Upper lobe of right lung (tissue), 1 donor: ENCODE measurements at regions not wholly inside any gene's neighbourhood (a gene's known extent, or its start where the extent isn't known, plus 50 kb on each side); places are given as distances from the start of the nearest gene placed in this dataset.

Source experiments
- ATAC-seq: fragments of 200-7000 bp; cut with Tn5 transposase; one replicate; pipeline ENCODE4 v1.9.1; 2020; ENCODE audit warnings: mild to moderate bottlenecking, moderate library complexity
- DNase-seq: peaks from one replicate; pipeline ENCODE4 v3.0.0-alpha.2; 2020
- H3K27ac ChIP-seq: fragments of 200-600 bp; one replicate; pipeline ENCODE4 v1.8.0; 2022
- H3K27me3 ChIP-seq: fragments of 200-600 bp; one replicate; pipeline ENCODE4 v1.8.0; 2022; ENCODE audit warnings: mild to moderate bottlenecking
- H3K36me3 ChIP-seq: fragments of 200-600 bp; one replicate; pipeline ENCODE4 v1.8.0; 2022
- H3K4me1 ChIP-seq: fragments of 200-600 bp; one replicate; pipeline ENCODE4 v1.8.0; 2022
- H3K4me3 ChIP-seq: fragments of 200-600 bp; one replicate; pipeline ENCODE4 v1.8.0; 2022; ENCODE audit warnings: mild to moderate bottlenecking
- H3K9me3 ChIP-seq: fragments of 200-600 bp; one replicate; pipeline ENCODE4 v1.8.0; 2022
- intact Hi-C: fragments of 100-400 bp; cut with DNase I; formaldehyde crosslinking; loops from one replicate; pipeline ENCODE4 v1.11.0; 2022
- TF ChIP-seq, protein P1 (sequence below): fragments of 200-600 bp; IDR thresholded peaks from one replicate; pipeline ENCODE4 v1.8.0; 2022; ENCODE audit warnings: antibody characterized with exemption
- donor health status: DM: no; HTN: yes; CAD: no; lungs with severe emphysema.

DNA sequence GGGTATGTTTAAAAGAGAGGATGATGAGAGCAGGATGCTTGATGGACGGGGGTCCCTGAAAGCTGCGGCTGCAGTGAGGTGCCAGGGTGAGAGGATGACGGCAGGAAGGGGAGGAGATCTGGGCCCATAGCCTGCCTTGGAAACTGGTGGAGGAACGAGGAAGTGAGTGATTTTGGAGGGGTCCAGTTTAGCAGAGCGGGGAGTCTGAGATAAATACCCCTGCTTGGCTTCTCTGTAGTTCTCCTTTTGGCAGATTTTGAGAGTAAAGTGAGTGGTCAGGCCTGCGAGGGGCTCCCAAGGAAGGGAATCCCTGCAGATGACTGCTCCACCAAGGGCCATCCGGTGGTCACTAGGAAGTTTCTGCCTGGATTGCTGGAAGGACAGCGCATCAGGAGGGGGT, 98.5 kb upstream of the PTCH1 start:
- DNase-seq (no peak), ATAC-seq (no peak)
- Histone ChIP-seq H3K36me3 (no peaks in the 10 kb centered on the region), H3K27me3 (no peaks in the 10 kb centered on the region), H3K4me1 (no peaks in the 10 kb centered on the region), H3K4me3 (no peak overlapping the region), H3K27ac (no peak overlapping the region), H3K9me3 (no peaks in the 10 kb centered on the region)
- intact Hi-C loops, result no loop called here
- TF ChIP-seq, protein P1, sequence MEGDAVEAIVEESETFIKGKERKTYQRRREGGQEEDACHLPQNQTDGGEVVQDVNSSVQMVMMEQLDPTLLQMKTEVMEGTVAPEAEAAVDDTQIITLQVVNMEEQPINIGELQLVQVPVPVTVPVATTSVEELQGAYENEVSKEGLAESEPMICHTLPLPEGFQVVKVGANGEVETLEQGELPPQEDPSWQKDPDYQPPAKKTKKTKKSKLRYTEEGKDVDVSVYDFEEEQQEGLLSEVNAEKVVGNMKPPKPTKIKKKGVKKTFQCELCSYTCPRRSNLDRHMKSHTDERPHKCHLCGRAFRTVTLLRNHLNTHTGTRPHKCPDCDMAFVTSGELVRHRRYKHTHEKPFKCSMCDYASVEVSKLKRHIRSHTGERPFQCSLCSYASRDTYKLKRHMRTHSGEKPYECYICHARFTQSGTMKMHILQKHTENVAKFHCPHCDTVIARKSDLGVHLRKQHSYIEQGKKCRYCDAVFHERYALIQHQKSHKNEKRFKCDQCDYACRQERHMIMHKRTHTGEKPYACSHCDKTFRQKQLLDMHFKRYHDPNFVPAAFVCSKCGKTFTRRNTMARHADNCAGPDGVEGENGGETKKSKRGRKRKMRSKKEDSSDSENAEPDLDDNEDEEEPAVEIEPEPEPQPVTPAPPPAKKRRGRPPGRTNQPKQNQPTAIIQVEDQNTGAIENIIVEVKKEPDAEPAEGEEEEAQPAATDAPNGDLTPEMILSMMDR, result no peak

DNA sequence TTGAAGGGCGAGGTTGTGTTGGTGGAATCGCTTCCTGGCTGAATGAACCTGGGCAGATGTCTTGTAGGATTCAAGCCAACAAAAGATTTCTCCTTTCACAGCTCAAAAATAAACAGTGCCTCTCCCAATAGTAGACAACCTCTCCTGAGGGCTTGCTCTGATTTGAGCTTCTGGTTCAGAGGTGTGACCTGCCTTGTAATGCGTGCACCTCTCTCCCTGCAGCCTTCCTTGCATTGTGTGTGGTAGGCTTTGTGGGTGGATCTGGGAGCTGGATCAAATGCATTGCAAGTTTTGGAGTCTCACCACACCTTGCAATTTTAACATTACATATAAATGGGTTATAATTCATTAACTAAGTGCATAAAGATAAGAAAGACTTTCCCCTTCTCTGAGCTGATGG, 96.9 kb upstream of the PTCH1 start:
- intact Hi-C loops, result no loop called here
- no peaks in the 10 kb centered on the region for H3K27me3 ChIP-seq
- no peak overlapping the region for H3K4me3 ChIP-seq
- TF ChIP-seq, protein P1, result no peak
- no peaks in the 10 kb centered on the region for H3K36me3 ChIP-seq
- no peak overlapping the region for H3K27ac ChIP-seq
- H3K9me3 ChIP-seq, result no peaks in the 10 kb centered on the region
- H3K4me1 ChIP-seq, result no peaks in the 10 kb centered on the region
- DNase-seq, result no peak
- ATAC-seq, result no peak

DNA sequence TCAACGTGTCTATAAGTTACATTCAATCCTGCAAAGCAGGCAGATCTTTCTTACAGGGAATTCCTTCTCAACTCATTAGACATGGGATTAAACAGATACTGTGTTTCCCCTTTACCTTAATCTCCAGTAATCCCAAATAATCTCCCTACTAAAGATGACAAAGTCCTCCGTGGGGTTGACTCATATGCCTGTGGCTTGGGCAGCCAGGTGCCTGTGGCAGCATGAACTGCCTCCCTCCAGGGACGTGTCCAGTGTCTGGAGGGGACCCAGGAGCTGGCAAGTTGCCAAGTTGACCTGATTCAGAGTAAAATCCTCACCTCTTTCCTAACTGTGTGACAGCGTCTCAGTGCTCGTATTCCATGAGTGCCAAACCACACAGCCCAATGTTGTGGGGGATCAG, 94.6 kb upstream of the PTCH1 start:
- Histone ChIP-seq H3K27ac (no peak overlapping the region), H3K9me3 (no peaks in the 10 kb centered on the region), H3K27me3 (no peaks in the 10 kb centered on the region), H3K36me3 (no peaks in the 10 kb centered on the region), H3K4me1 (no peaks in the 10 kb centered on the region), H3K4me3 (no peak overlapping the region)
- ATAC-seq, result no peak
- TF ChIP-seq, protein P1, result no peak
- DNase-seq, result no peak
- intact Hi-C loops, result no loop called here

DNA sequence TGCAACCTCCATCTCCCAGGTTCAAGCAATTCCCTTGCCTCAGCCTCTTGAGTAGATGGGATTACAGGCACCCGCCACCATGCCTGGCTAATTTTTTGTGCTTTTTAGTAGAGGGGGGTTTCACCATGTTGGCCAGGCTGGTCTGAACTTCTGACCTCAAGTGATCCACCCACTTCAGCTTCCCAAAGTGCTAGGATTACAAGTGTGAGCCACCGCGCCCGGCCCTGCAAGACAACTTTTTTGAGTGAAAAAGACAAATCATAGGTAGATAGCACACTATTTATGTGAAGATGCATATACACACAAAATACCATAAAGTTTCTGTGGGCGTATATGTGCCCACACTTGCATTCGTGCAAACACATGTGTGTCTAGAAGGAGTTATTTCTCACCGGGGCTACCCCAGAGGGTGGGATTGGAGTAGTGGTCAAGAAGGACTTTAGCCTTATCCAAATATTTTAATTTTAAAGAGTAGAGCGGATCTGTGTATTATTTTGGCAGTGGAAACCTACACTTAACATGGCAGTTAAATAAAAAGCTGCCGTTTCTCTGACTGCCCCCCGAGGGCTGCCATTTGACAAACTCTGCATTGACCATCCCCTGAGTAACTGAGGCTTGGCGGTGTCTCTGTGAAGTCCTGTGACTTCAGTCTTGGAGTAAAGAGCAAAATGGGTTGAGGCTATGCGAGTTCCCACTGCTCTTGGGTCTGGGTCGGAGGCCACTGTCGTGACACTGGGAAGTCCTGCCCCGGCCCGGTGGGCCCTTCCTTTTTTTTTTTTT, 93.4 kb upstream of the PTCH1 start:
- ATAC-seq, result no peak

DNA sequence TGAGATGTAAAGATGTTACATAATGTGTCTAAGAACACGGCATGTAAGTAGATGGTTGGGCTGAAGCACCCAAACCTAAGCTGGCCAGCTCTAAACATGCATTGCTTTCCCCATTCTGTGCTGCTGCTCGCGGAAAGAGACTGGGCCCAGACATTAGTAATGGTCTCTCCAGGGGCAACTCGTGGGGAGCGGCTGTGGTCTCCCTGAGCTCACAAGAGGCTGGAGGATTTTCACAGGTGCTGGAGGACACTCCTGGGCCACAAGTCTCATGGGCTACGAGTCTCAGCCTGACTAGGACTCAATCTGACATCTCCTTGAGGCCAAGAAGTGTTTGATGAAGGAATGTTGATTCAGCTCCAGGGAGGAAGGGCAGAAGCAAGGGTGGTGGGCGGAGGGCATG, 92.7 kb upstream of the PTCH1 start:
- intact Hi-C loops, result no loop called here
- TF ChIP-seq, protein P1, result no peak

More for the DNA sequence above, 93.4 kb upstream of the PTCH1 start:
- Histone ChIP-seq H3K4me1 (no peaks in the 10 kb centered on the region), H3K27ac (no peak overlapping the region), H3K27me3 (no peaks in the 10 kb centered on the region), H3K36me3 (no peaks in the 10 kb centered on the region), H3K4me3 (no peak overlapping the region), H3K9me3 (no peaks in the 10 kb centered on the region)
- intact Hi-C loops, result no loop called here
- DNase-seq, result no peak
- TF ChIP-seq, protein P1, result no peak

More for the DNA sequence above, 92.7 kb upstream of the PTCH1 start:
- ATAC-seq (no peak), DNase-seq (no peak)
- no peaks in the 10 kb centered on the region for H3K4me1 ChIP-seq
- H3K36me3 ChIP-seq, result no peaks in the 10 kb centered on the region
- no peaks in the 10 kb centered on the region for H3K9me3 ChIP-seq
- no peak overlapping the region for H3K4me3 ChIP-seq
- no peak overlapping the region for H3K27ac ChIP-seq
- no peaks in the 10 kb centered on the region for H3K27me3 ChIP-seq
